ENCODE measurements at regions not wholly inside any gene's neighbourhood (a gene's known extent, or its start where the extent isn't known, plus 50 kb on each side); places are given as distances from the start of the nearest gene placed in this dataset.

DNA sequence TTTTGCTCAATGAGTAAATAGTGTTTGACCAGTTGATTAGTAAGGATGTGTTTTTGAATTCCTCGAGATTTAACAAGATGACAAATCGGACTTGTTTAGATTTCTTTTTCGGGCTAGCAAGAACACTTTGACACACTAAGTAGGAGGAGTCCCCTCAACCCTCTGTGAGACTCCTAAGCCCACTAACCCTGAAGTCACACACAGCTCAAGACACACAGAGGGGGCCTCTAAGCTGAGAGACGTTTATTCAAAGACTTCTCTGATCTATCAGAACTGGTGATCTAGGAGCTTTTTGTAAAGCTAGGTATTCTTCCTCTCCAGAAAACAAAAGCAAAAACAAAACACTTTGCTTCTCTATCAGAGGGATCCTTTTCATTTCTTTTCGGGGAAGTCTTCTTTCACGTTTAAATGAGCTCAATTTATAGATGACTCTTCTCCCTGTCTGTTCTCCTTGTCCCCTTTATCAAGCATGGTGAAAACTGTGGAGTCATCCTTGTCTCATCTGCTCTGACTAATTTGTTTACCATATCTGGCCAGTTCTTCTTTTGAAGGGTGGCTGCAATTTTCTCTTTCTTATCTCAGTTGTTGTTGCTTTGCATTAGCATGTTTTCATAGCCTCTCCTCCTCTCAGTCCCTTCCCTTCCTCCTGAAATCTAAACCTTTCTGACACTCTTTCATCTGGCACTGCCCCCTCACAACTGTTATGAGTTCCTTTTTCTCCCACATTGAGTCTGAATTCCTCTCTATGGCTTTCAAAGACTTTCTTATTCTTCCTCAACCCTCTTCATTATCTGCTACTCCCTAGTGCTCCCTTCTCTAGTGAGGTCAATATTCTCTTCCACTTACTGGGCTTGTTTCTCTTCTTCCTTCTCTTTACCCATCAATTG lies 68.5 kb upstream of the RAI14 start:
- intact Hi-C loops (cut with DNase I) = no loop called here
- DNase-seq = no peak
- Histone ChIP-seq H3K4me3 (no peak overlapping the region), H3K4me1 (replicated peaks in 1 of 2) (peaks cover 0 to 9% of the 10 kb centered on the region in 2 donors), H3K27me3 (no peaks in the 10 kb centered on the region), H3K27ac (no peak overlapping the region), H3K36me3 (replicated peaks in 1 of 2) (no peaks in the 10 kb centered on the region), H3K9me3 (replicated peaks in 1 of 3) (no peaks in the 10 kb centered on the region)
- 52 to 68% (median 64%) methylated on average over 6 of the region's 6 CpGs for WGBS, 4 donors
- no peak for TF ChIP-seq POLR2A (IDR thresholded peaks at IDR 0.05)
- TF ChIP-seq CTCF (IDR thresholded peaks at IDR 0.05) = no peak

- Histone ChIP-seq H3K27ac (no peak overlapping the region), H3K36me3 (replicated peaks in 1 of 2) (no peaks in the 10 kb centered on the region), H3K27me3 (no peaks in the 10 kb centered on the region), H3K9me3 (replicated peaks in 1 of 3) (no peaks in the 10 kb centered on the region), H3K4me1 (replicated peaks in 1 of 2) (peaks cover 0 to 9% of the 10 kb centered on the region in 2 donors), H3K4me3 (no peak overlapping the region)
- TF ChIP-seq POLR2A (IDR thresholded peaks at IDR 0.05) (no peak), CTCF (IDR thresholded peaks at IDR 0.05) (no peak)
- intact Hi-C loops (cut with DNase I) = no loop called here
- 91 to 95% (median 92%) methylated on average over 2 of the region's 2 CpGs for WGBS, 4 donors
- DNase-seq = no peak
Measured at GRCh38 chr5:34589832-34590231, 66.3 kb upstream of the RAI14 start.

GRCh38 chr5:34591723-34592122 lies 64.4 kb upstream of the RAI14 start:
- intact Hi-C loops (cut with DNase I) = no loop called here
- WGBS, 4 donors = 64 to 73% (median 71%) methylated on average over 5 of the region's 5 CpGs
- TF ChIP-seq POLR2A (IDR thresholded peaks at IDR 0.05) (no peak), CTCF (IDR thresholded peaks at IDR 0.05) (no peak)
- H3K4me3 ChIP-seq = no peak overlapping the region
- H3K27me3 ChIP-seq = no peaks in the 10 kb centered on the region
- peaks cover 0 to 9% of the 10 kb centered on the region in 2 donors for H3K4me1 ChIP-seq (replicated peaks in 1 of 2)
- no peak overlapping the region for H3K27ac ChIP-seq
- DNase-seq = no peak
- no peaks in the 10 kb centered on the region for H3K9me3 ChIP-seq (replicated peaks in 1 of 3)
- no peaks in the 10 kb centered on the region for H3K36me3 ChIP-seq (replicated peaks in 1 of 2)

GRCh38 chr5:34597034-34598027 lies 58.8 kb upstream of the RAI14 start:
- H3K4me1 ChIP-seq (replicated peaks in 1 of 2) = peaks cover 10 to 12% of the 10 kb centered on the region in 2 donors
- H3K4me3 ChIP-seq = no peak overlapping the region
- DNase-seq = no peak
- no peaks in the 10 kb centered on the region for H3K36me3 ChIP-seq (replicated peaks in 1 of 2)
- intact Hi-C loops (cut with DNase I) = no loop called here
- H3K27me3 ChIP-seq = no peaks in the 10 kb centered on the region
- H3K9me3 ChIP-seq (replicated peaks in 1 of 3) = no peaks in the 10 kb centered on the region
- 55 to 59% (median 56%) methylated on average over 7 of the region's 7 CpGs for WGBS, 4 donors
- TF ChIP-seq POLR2A (IDR thresholded peaks at IDR 0.05) (no peak), CTCF (IDR thresholded peaks at IDR 0.05) (no peak)
- peak overlapping the region in 3 of 5 donors; percentile 11 to 20 (median 18) for H3K27ac ChIP-seq

Measured in adrenal gland (tissue), 9 donors.